H9 (cell line): ENCODE measurements at regions not wholly inside any gene's neighbourhood (a gene's known extent, or its start where the extent isn't known, plus 50 kb on each side); places are given as distances from the start of the nearest gene placed in this dataset.

Experiments
- DNase-seq: peaks from one replicate; pipeline ENCODE4 v3.0.0-alpha.2; 2017
- H2AFZ ChIP-seq: one replicate; pipeline ENCODE4 v1.6.1; 2013; ENCODE audit warnings: mild to moderate bottlenecking, low read length, control low read depth, moderate library complexity
- H2AK5ac ChIP-seq: 2 replicates; pipeline ENCODE4 v1.6.1; 2013; ENCODE audit warnings: low read length, control low read depth, mixed read lengths; ENCODE audit not compliant: insufficient read length
- H2BK120ac ChIP-seq: one replicate; pipeline ENCODE4 v1.6.1; 2013; ENCODE audit warnings: low read depth, mild to moderate bottlenecking, low read length, control low read depth, inconsistent platforms; ENCODE audit not compliant: poor library complexity, severe bottlenecking
- H2BK12ac ChIP-seq: 2 replicates; pipeline ENCODE4 v1.6.1; 2013; ENCODE audit warnings: low read length, control low read depth, mixed read lengths, low read depth; ENCODE audit not compliant: insufficient read length
- H2BK15ac ChIP-seq: 2 replicates; pipeline ENCODE4 v1.6.1; 2013; ENCODE audit warnings: low read depth, low read length, control low read depth
- H2BK20ac ChIP-seq: one replicate; pipeline ENCODE4 v1.6.1; 2013; ENCODE audit warnings: low read depth, mild to moderate bottlenecking, low read length, control low read depth, inconsistent platforms; ENCODE audit not compliant: poor library complexity, severe bottlenecking
- H2BK5ac ChIP-seq: 2 replicates; pipeline ENCODE4 v1.6.1; 2013; ENCODE audit warnings: low read length, control low read depth, mixed read lengths; ENCODE audit not compliant: insufficient read length
- H3K14ac ChIP-seq: 2 replicates; pipeline ENCODE4 v1.6.1; 2013; ENCODE audit warnings: low read length, control low read depth; ENCODE audit not compliant: insufficient read depth
- H3K18ac ChIP-seq: 2 replicates; pipeline ENCODE4 v1.6.1; 2013; ENCODE audit warnings: low read depth, mild to moderate bottlenecking, mixed read lengths, low read length, control low read depth; ENCODE audit not compliant: insufficient read length
- H3K23ac ChIP-seq: 2 replicates; pipeline ENCODE4 v1.6.1; 2013; ENCODE audit warnings: low read length, control low read depth, mixed read lengths, low read depth; ENCODE audit not compliant: insufficient read length
- H3K23me2 ChIP-seq: 2 replicates; pipeline ENCODE4 v1.6.1; 2013; ENCODE audit warnings: low read depth, mild to moderate bottlenecking, mixed read lengths, low read length, control low read depth; ENCODE audit not compliant: insufficient read length, poor library complexity, severe bottlenecking
- H3K27ac ChIP-seq: 2 replicates; pipeline ENCODE4 v1.5.1; 2013; ENCODE audit warnings: low read length, control low read depth, mixed read lengths, low read depth; ENCODE audit not compliant: insufficient read length
- H3K27me3 ChIP-seq: 2 replicates; pipeline ENCODE4 v1.6.1; 2013; ENCODE audit warnings: low read length, control low read depth, inconsistent platforms; ENCODE audit not compliant: insufficient read depth
- H3K4ac ChIP-seq: 2 replicates; pipeline ENCODE4 v1.6.1; 2013; ENCODE audit warnings: low read depth, mild to moderate bottlenecking, control low read depth, inconsistent platforms, low read length, moderate library complexity
- H3K4me1 ChIP-seq: 2 replicates; pipeline ENCODE4 v1.6.1; 2013; ENCODE audit warnings: low read length, control low read depth, inconsistent platforms; ENCODE audit not compliant: insufficient read depth
- H3K4me2 ChIP-seq: 2 replicates; pipeline ENCODE4 v1.6.1; 2013; ENCODE audit warnings: low read length, control low read depth, mixed read lengths; ENCODE audit not compliant: insufficient read length, insufficient read depth
- H3K56ac ChIP-seq: 2 replicates; pipeline ENCODE4 v1.6.1; 2013; ENCODE audit warnings: low read depth, mild to moderate bottlenecking, mixed read lengths, low read length, control low read depth; ENCODE audit not compliant: insufficient read length
- H3K79me1 ChIP-seq: 2 replicates; pipeline ENCODE4 v1.6.1; 2013; ENCODE audit warnings: low read depth, mild to moderate bottlenecking, moderate library complexity, low read length, control low read depth, inconsistent platforms; ENCODE audit not compliant: insufficient read depth, poor library complexity, severe bottlenecking
- H3K79me2 ChIP-seq: 2 replicates; pipeline ENCODE4 v1.6.1; 2013; ENCODE audit warnings: low read length, control low read depth, inconsistent platforms; ENCODE audit not compliant: insufficient read depth
- H3K9ac ChIP-seq: 2 replicates; pipeline ENCODE4 v1.6.1; 2013; ENCODE audit warnings: low read length, control low read depth, mixed read lengths; ENCODE audit not compliant: insufficient read length; ENCODE audit errors: extremely low read depth
- H3K9me3 ChIP-seq: one replicate; pipeline ENCODE4 v1.6.1; 2013; ENCODE audit warnings: low read depth, low read length, inconsistent platforms; ENCODE audit not compliant: control insufficient read depth
- H3T11ph ChIP-seq: one replicate; pipeline ENCODE4 v1.6.1; 2013; ENCODE audit warnings: mild to moderate bottlenecking, low read length, control low read depth, inconsistent platforms
- H4K20me1 ChIP-seq: one replicate; pipeline ENCODE4 v1.6.1; 2013; ENCODE audit not compliant: control insufficient read depth, insufficient read length, insufficient read depth
- H4K5ac ChIP-seq: 2 replicates; pipeline ENCODE4 v1.6.1; 2013; ENCODE audit warnings: low read depth, mild to moderate bottlenecking, mixed read lengths, low read length, control low read depth; ENCODE audit not compliant: insufficient read length
- H4K8ac ChIP-seq: replicated peaks from 2 replicates; pipeline ENCODE4 v1.6.1; 2013; ENCODE audit warnings: low read length, control low read depth, mixed read lengths, low read depth; ENCODE audit not compliant: insufficient read length
- H4K91ac ChIP-seq: 2 replicates; pipeline ENCODE4 v1.6.1; 2013; ENCODE audit warnings: low read depth, mild to moderate bottlenecking, moderate library complexity, mixed read lengths, low read length, control low read depth; ENCODE audit not compliant: insufficient read length
- H3K27ac Mint-ChIP-seq, 3 experiments: 2 replicates in 2 of 3; 3 replicates in 1 of 3; pipeline ENCODE4 v1.8.0; 2020 to 2021; ENCODE audit warnings: mixed read lengths in 3 of 3, mild to moderate bottlenecking in 1 of 3, moderate library complexity in 1 of 3
- H3K27me3 Mint-ChIP-seq: 2 replicates; pipeline ENCODE4 v1.8.0; 2021; ENCODE audit warnings: low read depth, mild to moderate bottlenecking, moderate library complexity, mixed read lengths
- H3K36me3 Mint-ChIP-seq, 3 experiments: 2 replicates in 2 of 3; 3 replicates in 1 of 3; pipeline ENCODE4 v1.8.0; 2020 to 2021; ENCODE audit warnings: low read depth in 3 of 3, mixed read lengths in 3 of 3; ENCODE audit not compliant: insufficient read depth in 1 of 3
- H3K4me1 Mint-ChIP-seq, 2 experiments: 2 replicates each; pipeline ENCODE4 v1.8.0; 2020; ENCODE audit warnings: mixed read lengths in 2 of 2
- H3K4me3 Mint-ChIP-seq, 2 experiments: 2 replicates in 1 of 2; 3 replicates in 1 of 2; pipeline ENCODE4 v1.8.0; 2020 to 2021; ENCODE audit warnings: mild to moderate bottlenecking in 2 of 2, mixed read lengths in 2 of 2, moderate library complexity in 1 of 2
- H3K9me3 Mint-ChIP-seq, 2 experiments: 2 replicates in 1 of 2; 3 replicates in 1 of 2; pipeline ENCODE4 v1.8.0; 2020; ENCODE audit warnings: mild to moderate bottlenecking in 2 of 2, mixed read lengths in 2 of 2, moderate library complexity in 1 of 2
- WGBS: extraction: QIAGEN DNeasy Blood & Tissue Kit; methylation state at CpG from one replicate; pipeline ENCODE4 v1.1.7; 2013; ENCODE audit warnings: missing lambda C conversion rate, low lambda C conversion rate, mixed read lengths; ENCODE audit not compliant: insufficient read length; ENCODE audit errors: extremely low coverage; 5-methylcytosine and 5-hydroxymethylcytosine counted together
- TF ChIP-seq, protein P1 (sequence below): fragments of 200-600 bp; sonication (generic); conservative IDR thresholded peaks from 3 replicates; pipeline ENCODE4 v1.8.0; 2021; ENCODE audit warnings: antibody characterized with exemption, mild to moderate bottlenecking

DNA sequence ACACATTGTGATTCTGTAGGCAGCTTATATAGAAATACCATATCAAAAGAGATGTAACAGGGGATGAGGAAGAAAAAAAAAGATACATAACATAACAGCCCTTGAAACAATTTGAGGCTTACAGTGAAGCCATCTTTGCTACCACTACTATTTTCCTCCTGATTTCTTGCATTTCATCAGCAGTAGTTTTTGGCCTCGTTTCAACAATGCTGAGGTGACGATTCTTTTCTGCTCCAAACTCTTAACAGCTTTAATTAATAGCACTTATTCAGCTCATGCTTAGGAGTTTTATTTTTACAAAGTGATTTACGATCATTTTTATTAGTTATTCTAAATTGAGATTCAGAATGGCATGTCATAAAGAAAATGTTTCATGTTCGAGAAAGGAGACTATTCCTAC is 163.2 kb downstream of the DCK start:
- Histone ChIP-seq H3T11ph (no peak overlapping the region), H3K18ac (no peak overlapping the region), H2AFZ (no peak overlapping the region), H3K23ac (no peak overlapping the region), H3K9me3 (no peaks in the 10 kb centered on the region), H3K79me2 (no peaks in the 10 kb centered on the region), H4K91ac (no peak overlapping the region), H2BK120ac (no peak overlapping the region), H2BK20ac (no peak overlapping the region), H4K20me1 (no peaks in the 10 kb centered on the region), H3K27me3 (no peaks in the 10 kb centered on the region), H3K79me1 (no peaks in the 10 kb centered on the region), H2AK5ac (no peak overlapping the region), H3K27ac (no peak overlapping the region), H4K8ac (no peak overlapping the region), H3K4me1 (no peaks in the 10 kb centered on the region), H3K4ac (no peak overlapping the region), H3K4me2 (no peak overlapping the region), H2BK12ac (no peak overlapping the region), H3K14ac (no peak overlapping the region), H2BK15ac (no peak overlapping the region), H3K56ac (no peak overlapping the region), H4K5ac (no peak overlapping the region), H3K23me2 (no peaks in the 10 kb centered on the region), H2BK5ac (no peak overlapping the region), H3K9ac (no peak overlapping the region)
- WGBS, result no CpG with 5 or more reads among the region's 4 CpGs
- H3K36me3 Mint-ChIP-seq, result no peaks in the 10 kb centered on the region
- H3K9me3 Mint-ChIP-seq, result no peaks in the 10 kb centered on the region
- H3K4me1 Mint-ChIP-seq, result no peaks in the 10 kb centered on the region
- no peak for DNase-seq
- TF ChIP-seq, protein P1, sequence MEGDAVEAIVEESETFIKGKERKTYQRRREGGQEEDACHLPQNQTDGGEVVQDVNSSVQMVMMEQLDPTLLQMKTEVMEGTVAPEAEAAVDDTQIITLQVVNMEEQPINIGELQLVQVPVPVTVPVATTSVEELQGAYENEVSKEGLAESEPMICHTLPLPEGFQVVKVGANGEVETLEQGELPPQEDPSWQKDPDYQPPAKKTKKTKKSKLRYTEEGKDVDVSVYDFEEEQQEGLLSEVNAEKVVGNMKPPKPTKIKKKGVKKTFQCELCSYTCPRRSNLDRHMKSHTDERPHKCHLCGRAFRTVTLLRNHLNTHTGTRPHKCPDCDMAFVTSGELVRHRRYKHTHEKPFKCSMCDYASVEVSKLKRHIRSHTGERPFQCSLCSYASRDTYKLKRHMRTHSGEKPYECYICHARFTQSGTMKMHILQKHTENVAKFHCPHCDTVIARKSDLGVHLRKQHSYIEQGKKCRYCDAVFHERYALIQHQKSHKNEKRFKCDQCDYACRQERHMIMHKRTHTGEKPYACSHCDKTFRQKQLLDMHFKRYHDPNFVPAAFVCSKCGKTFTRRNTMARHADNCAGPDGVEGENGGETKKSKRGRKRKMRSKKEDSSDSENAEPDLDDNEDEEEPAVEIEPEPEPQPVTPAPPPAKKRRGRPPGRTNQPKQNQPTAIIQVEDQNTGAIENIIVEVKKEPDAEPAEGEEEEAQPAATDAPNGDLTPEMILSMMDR, result no peak
- no peak overlapping the region for H3K4me3 Mint-ChIP-seq
- H3K27ac Mint-ChIP-seq, result no peak overlapping the region
- H3K27me3 Mint-ChIP-seq, result no peaks in the 10 kb centered on the region
